K562 (cell line): ENCODE measurements at regions not wholly inside any gene's neighbourhood (a gene's known extent, or its start where the extent isn't known, plus 50 kb on each side); places are given as distances from the start of the nearest gene placed in this dataset.

ENCODE experiments used
- ATAC-seq: fragments of 200-7000 bp; cut with Tn5 transposase; 3 replicates; pipeline ENCODE4 v1.9.1; 2020; ENCODE audit warnings: moderate library complexity
- BruUV-seq: library from RNA; stranded (reverse); fragments of 400-500 nt; replicated peaks from 2 replicates; lab custom pipeline; 2021; lab: Mats Ljungman, UMichigan
- CTCF ChIA-PET: fragments of 300-600 bp; formaldehyde crosslinking; extraction: SDS; loops from one replicate; lab custom pipeline; 2021; ENCODE audit warnings: low intra/inter-chr PET ratio; lab: Yijun Ruan, JAX
- POLR2A ChIA-PET: fragments of 300-600, 350-650 bp; sonication (Branson Sonifier 250); formaldehyde crosslinking; extraction: SDS; loops from one replicate; lab custom pipeline; 2021; ENCODE audit warnings: antibody characterized with exemption, inconsistent platforms; lab: Yijun Ruan, JAX
- DNase-seq, 4 experiments: peaks; one replicate each; pipeline versions ENCODE4 v3.0.0 to v3.0.0-alpha.2; 2011 to 2018; ENCODE audit warnings: low spot score in 3 of 4, mixed read lengths in 3 of 4; ENCODE audit errors: extremely low read depth in 1 of 4
- FAIRE-seq: peaks from 2 replicates; lab custom pipeline; 2011; peaks lifted over from hg19 to GRCh38; lab: Jason Lieb, UNC
- H2AFZ ChIP-seq: 2 replicates; pipeline ENCODE4 v1.6.0; 2011; ENCODE audit warnings: low read depth, low read length, control low read depth, inconsistent platforms
- H3K27ac ChIP-seq: fragments of 200-600 bp; 3 replicates; pipeline ENCODE4 v1.8.0; 2011; ENCODE audit warnings: low read depth, mild to moderate bottlenecking, control low read depth, inconsistent platforms, low read length, moderate library complexity, mixed read lengths; ENCODE audit errors: extremely low read depth
- H3K27me3 ChIP-seq, 2 experiments: fragments of 300-600 bp in 1 of 2; 2 replicates in 1 of 2; 3 replicates in 1 of 2; pipeline versions ENCODE4 v1.6.0 to v1.8.0; 2011; ENCODE audit warnings: inconsistent platforms in 2 of 2, low read length in 2 of 2, mild to moderate bottlenecking in 1 of 2, mixed read lengths in 1 of 2, moderate library complexity in 1 of 2; ENCODE audit not compliant: control insufficient read depth in 2 of 2, insufficient read depth in 2 of 2
- H3K36me3 ChIP-seq: fragments of 300-600 bp; 3 replicates; pipeline ENCODE4 v1.8.0; 2011; ENCODE audit warnings: mild to moderate bottlenecking, low read length, inconsistent platforms; ENCODE audit not compliant: control insufficient read depth, insufficient read depth
- H3K4me1 ChIP-seq, 2 experiments: fragments of 200-600 bp in 1 of 2; replicated peaks in 1 of 2; 2 replicates in 1 of 2; 3 replicates in 1 of 2; pipeline versions ENCODE4 v1.5.1 to v1.8.0; 2011; ENCODE audit warnings: inconsistent platforms in 2 of 2, low read length in 2 of 2, mild to moderate bottlenecking in 1 of 2, mixed read lengths in 1 of 2, moderate library complexity in 1 of 2; ENCODE audit not compliant: control insufficient read depth in 2 of 2, insufficient read depth in 2 of 2
- H3K4me2 ChIP-seq: 2 replicates; pipeline ENCODE4 v1.6.1; 2011; ENCODE audit warnings: low read length, control low read depth, inconsistent platforms, mixed read lengths; ENCODE audit not compliant: insufficient read depth
- H3K4me3 ChIP-seq: fragments of 200-600 bp; sonication (generic), shearing (Covaris generic); 2 replicates; pipeline ENCODE4 v1.5.1; 2016; ENCODE audit warnings: control low read depth, inconsistent platforms
- H3K79me2 ChIP-seq: fragments of 200-600 bp; 3 replicates; pipeline ENCODE4 v1.8.0; 2011; ENCODE audit warnings: low read length, inconsistent platforms; ENCODE audit not compliant: control insufficient read depth, insufficient read depth
- H3K9ac ChIP-seq, 2 experiments: 2 replicates each; pipeline versions ENCODE4 v1.6.0 to v1.6.1; 2011; ENCODE audit warnings: low read depth in 2 of 2, low read length in 2 of 2, control low read depth in 1 of 2, inconsistent platforms in 1 of 2, mild to moderate bottlenecking in 1 of 2, mixed read lengths in 1 of 2; ENCODE audit not compliant: insufficient read depth in 1 of 2
- H3K9me1 ChIP-seq: one replicate; pipeline ENCODE4 v1.6.0; 2011; ENCODE audit warnings: inconsistent platforms, mild to moderate bottlenecking, low read length, moderate library complexity; ENCODE audit not compliant: control insufficient read depth, insufficient read depth
- H3K9me3 ChIP-seq: replicated peaks from 2 replicates; pipeline ENCODE4 v1.5.1; 2011; ENCODE audit warnings: low read depth, low read length, inconsistent platforms; ENCODE audit not compliant: control insufficient read depth, insufficient read depth
- H4K20me1 ChIP-seq: replicated peaks from 2 replicates; pipeline ENCODE4 v1.6.1; 2011; ENCODE audit warnings: low read length, inconsistent platforms, mixed read lengths; ENCODE audit not compliant: control insufficient read depth, insufficient read depth
- BRF1 ChIP-seq: IDR thresholded peaks from 3 replicates; pipeline ENCODE4 v1.6.1; 2011; ENCODE audit warnings: borderline replicate concordance, mild to moderate bottlenecking; ENCODE audit not compliant: insufficient read length; ENCODE audit errors: extremely low read depth
- MEIS2 ChIP-seq: fragments of 450-650 bp; IDR thresholded peaks from 2 replicates; pipeline ENCODE4 v1.6.1; 2014; ENCODE audit warnings: mild to moderate bottlenecking; ENCODE audit not compliant: partially characterized antibody
- NONO ChIP-seq, 2 experiments: fragments of 200-400 bp in 1 of 2; fragments of 450-650 bp in 1 of 2; formaldehyde crosslinking in 1 of 2; IDR thresholded peaks; 2 replicates each; pipeline ENCODE4 v1.6.1; 2017; ENCODE audit warnings: low read depth in 2 of 2, mild to moderate bottlenecking in 2 of 2, moderate library complexity in 2 of 2, low read length in 1 of 2
- NR0B1 ChIP-seq: fragments of 450-650 bp; IDR thresholded peaks from one replicate; pipeline ENCODE4 v1.6.1; 2018; ENCODE audit warnings: mild to moderate bottlenecking, moderate library complexity; ENCODE audit not compliant: partially characterized antibody
- SMAD1 ChIP-seq: fragments of 150-350 bp; IDR thresholded peaks from 2 replicates; pipeline ENCODE4 v1.6.1; 2014; ENCODE audit warnings: low read length, low read depth; ENCODE audit not compliant: partially characterized antibody
- ZBTB43 ChIP-seq: sonication (generic); formaldehyde crosslinking; IDR thresholded peaks from 2 replicates; pipeline ENCODE4 v1.8.0; 2023; ENCODE audit warnings: mild to moderate bottlenecking, missing genetic modification reagents
- ZNF408 ChIP-seq: fragments of 250-450 bp; sonication (Bioruptor Pico); IDR thresholded peaks from 2 replicates; pipeline ENCODE4 v1.4.0; 2020; ENCODE audit warnings: low read depth, mild to moderate bottlenecking, moderate library complexity
- ZNF740 ChIP-seq, 3 experiments: fragments of 200-800 bp in 1 of 3; sonication (Bioruptor generic) in 1 of 3; sonication (generic) in 1 of 3; formaldehyde crosslinking in 1 of 3; IDR thresholded peaks; 2 replicates each; pipeline versions ENCODE4 v1.6.1 to v1.8.0; 2016 to 2022; ENCODE audit warnings: mild to moderate bottlenecking in 2 of 3, missing compliant biosample characterization in 2 of 3, missing genetic modification characterization in 2 of 3, missing genetic modification reagents in 1 of 3
- WGBS: fragments of 100-300 bp; shearing (Covaris generic); methylation state at CpG from one replicate; pipeline ENCODE4 v1.1.6; 2016; ENCODE audit warnings: low coverage, mixed read lengths; ENCODE audit not compliant: insufficient coverage; ENCODE audit errors: missing lambda C conversion rate; 5-methylcytosine and 5-hydroxymethylcytosine counted together
- in situ Hi-C: fragments of 300-500 bp; cut with MboI; formaldehyde crosslinking; loops from 4 replicates; pipeline ENCODE4 v1.15.0; 2018; ENCODE audit warnings: inconsistent platforms, mixed read lengths
- intact Hi-C: fragments of 100-400 bp; cut with micrococcal nuclease; formaldehyde crosslinking; loops from 2 replicates; pipeline ENCODE4 v1.14.2; 2022

- Histone ChIP-seq H3K9ac (no peak overlapping the region), H3K27me3 (no peaks in the 10 kb centered on the region), H3K9me3 (no peaks in the 10 kb centered on the region), H3K36me3 (no peaks in the 10 kb centered on the region), H3K9me1 (no peaks in the 10 kb centered on the region), H3K4me3 (no peak overlapping the region), H3K4me2 (no peak overlapping the region), H3K27ac (no peak overlapping the region), H2AFZ (no peak overlapping the region), H3K4me1 (no peaks in the 10 kb centered on the region), H4K20me1 (no peaks in the 10 kb centered on the region), H3K79me2 (no peaks in the 10 kb centered on the region; the same call in 2 of the 3 replicates)
- intact Hi-C loops, result no loop called here
- CTCF ChIA-PET, result no interaction called here
- no peak for TF ChIP-seq SMAD1
- TF ChIP-seq ZNF408, result no peak
- TF ChIP-seq MEIS2, result no peak
- no peak for TF ChIP-seq ZBTB43 (CRISPR knock-in tag)
- no peak for TF ChIP-seq ZNF740 (CRISPR knock-in tag; IDR thresholded peaks at IDR 0.05)
- no peak for TF ChIP-seq ZNF740 (tag; IDR thresholded peaks at IDR 0.05)
- no peak for TF ChIP-seq BRF1
- TF ChIP-seq NONO (IDR thresholded peaks at IDR 0.05; ENCODE audit: low read depth in 2 of 2, low read length in 1 of 2), result no peak
- TF ChIP-seq NR0B1, result no peak
- in situ Hi-C loops, result no loop called here
- WGBS, result 10% methylated on average over 1 of the region's 1 CpG
- POLR2A ChIA-PET, result no interaction called here
- no TSS peak for BruUV-seq
- no peak for DNase-seq
- no peak for FAIRE-seq
- no peak for ATAC-seq
Observed at GRCh38 chr14:27566843-27567382, 969.1 kb upstream of the NOVA1 start.
